SK-N-SH (cell line): ENCODE measurements at regions not wholly inside any gene's neighbourhood (a gene's known extent, or its start where the extent isn't known, plus 50 kb on each side); places are given as distances from the start of the nearest gene placed in this dataset.

Experiments
- CTCF ChIA-PET: fragments of 300-600, 350-600 bp; formaldehyde crosslinking; extraction: SDS; loops from one replicate; lab custom pipeline; 2021; lab: Yijun Ruan, JAX
- POLR2A ChIA-PET: fragments of 350-600 bp; sonication (Branson Sonifier 250); formaldehyde crosslinking; extraction: SDS; loops from one replicate; lab custom pipeline; 2020; ENCODE audit warnings: antibody characterized with exemption, inconsistent platforms; lab: Yijun Ruan, JAX
- DNase-seq: peaks from one replicate; pipeline ENCODE4 v3.0.0; 2012
- H2AFZ ChIP-seq: fragments of 200-600 bp; sonication (generic); 2 replicates; pipeline ENCODE4 v1.8.1; 2016; ENCODE audit warnings: antibody characterized with exemption, mild to moderate bottlenecking, low read depth
- H3F3A ChIP-seq: fragments of 200-600 bp; sonication (generic); replicated peaks from 2 replicates; pipeline ENCODE3; 2016; ENCODE audit warnings: antibody characterized with exemption, mild to moderate bottlenecking; ENCODE audit not compliant: insufficient read depth
- H3K27ac ChIP-seq, 2 experiments: fragments of 200-500 bp in 1 of 2; fragments of 200-600 bp in 1 of 2; sonication (Bioruptor generic) in 1 of 2; sonication (generic), shearing (Covaris generic) in 1 of 2; 2 replicates each; pipeline versions ENCODE4 v1.5.1 to v1.6.1; 2014 to 2016; ENCODE audit warnings: low read depth in 2 of 2, inconsistent platforms in 1 of 2, low read length in 1 of 2, mild to moderate bottlenecking in 1 of 2, mixed read lengths in 1 of 2
- H3K27me3 ChIP-seq: fragments of 200-600 bp; sonication (generic), shearing (Covaris generic); 2 replicates; pipeline ENCODE4 v1.6.1; 2016; ENCODE audit warnings: mixed run types; ENCODE audit not compliant: insufficient read depth
- H3K36me3 ChIP-seq, 2 experiments: fragments of 200-500 bp in 1 of 2; fragments of 200-600 bp in 1 of 2; sonication (Bioruptor generic) in 1 of 2; sonication (generic) in 1 of 2; replicated peaks in 1 of 2; 2 replicates each; pipeline versions ENCODE3 to v1.5.1; 2014 to 2016; ENCODE audit warnings: low read length in 1 of 2, mild to moderate bottlenecking in 1 of 2; ENCODE audit not compliant: insufficient read depth in 2 of 2, control insufficient read depth in 1 of 2
- H3K4me1 ChIP-seq, 2 experiments: fragments of 200-500 bp in 1 of 2; fragments of 200-600 bp in 1 of 2; sonication (Bioruptor generic) in 1 of 2; sonication (generic), shearing (Covaris generic) in 1 of 2; 2 replicates each; pipeline versions ENCODE4 v1.5.1 to v1.6.1; 2014 to 2016; ENCODE audit warnings: low read depth in 1 of 2, low read length in 1 of 2, mixed run types in 1 of 2; ENCODE audit not compliant: insufficient read depth in 2 of 2, control insufficient read depth in 1 of 2
- H3K4me2 ChIP-seq: fragments of 200-600 bp; sonication (generic), shearing (Covaris generic); 2 replicates; pipeline ENCODE4 v1.6.1; 2017; ENCODE audit warnings: mixed run types
- H3K4me3 ChIP-seq, 2 experiments: fragments of 200-500 bp in 1 of 2; fragments of 200-600 bp in 1 of 2; sonication (Bioruptor generic) in 1 of 2; sonication (generic), shearing (Covaris generic) in 1 of 2; 2 replicates each; pipeline versions ENCODE4 v1.5.1 to v1.8.1; 2014 to 2016; ENCODE audit warnings: low read depth in 2 of 2, inconsistent platforms in 1 of 2, low read length in 1 of 2, mild to moderate bottlenecking in 1 of 2, mixed read lengths in 1 of 2, moderate library complexity in 1 of 2
- H3K79me2 ChIP-seq: fragments of 200-600 bp; sonication (generic); 2 replicates; pipeline ENCODE4 v1.8.1; 2017; ENCODE audit warnings: mild to moderate bottlenecking; ENCODE audit not compliant: insufficient read depth
- H3K9ac ChIP-seq: fragments of 200-600 bp; sonication (generic); 2 replicates; pipeline ENCODE4 v1.6.1; 2017; ENCODE audit warnings: mixed run types
- H3K9me2 ChIP-seq: fragments of 200-600 bp; sonication (generic); 2 replicates; pipeline ENCODE4 v1.6.1; 2017; ENCODE audit warnings: mixed run types
- H3K9me3 ChIP-seq: fragments of 200-600 bp; sonication (generic); 2 replicates; pipeline ENCODE4 v1.6.1; 2017; ENCODE audit warnings: mixed run types, mild to moderate bottlenecking, moderate library complexity
- H4K20me1 ChIP-seq: fragments of 200-600 bp; sonication (generic); 2 replicates; pipeline ENCODE4 v1.6.1; 2017; ENCODE audit warnings: mild to moderate bottlenecking, mixed run types; ENCODE audit not compliant: insufficient read depth
- ELF1 ChIP-seq: IDR thresholded peaks from 2 replicates; pipeline ENCODE4 v1.4.0; 2012
- FOXJ3 ChIP-seq: sonication (generic); formaldehyde crosslinking; IDR thresholded peaks from 2 replicates; pipeline ENCODE4 v1.5.1; 2020; ENCODE audit warnings: mild to moderate bottlenecking, missing genetic modification reagents
- FOXM1 ChIP-seq: IDR thresholded peaks from 2 replicates; pipeline ENCODE4 v1.4.0; 2012; ENCODE audit warnings: low read depth, mild to moderate bottlenecking
- GABPA ChIP-seq: IDR thresholded peaks from 2 replicates; pipeline ENCODE4 v1.4.0; 2012; ENCODE audit warnings: low read depth, mild to moderate bottlenecking
- IRF3 ChIP-seq: fragments of 150-350 bp; IDR thresholded peaks from 2 replicates; pipeline ENCODE4 v1.6.1; 2016; ENCODE audit warnings: mild to moderate bottlenecking, low read depth, low read length
- JUND ChIP-seq: IDR thresholded peaks from 2 replicates; pipeline ENCODE4 v1.4.0; 2012
- MEF2A ChIP-seq: IDR thresholded peaks from 2 replicates; pipeline ENCODE4 v1.4.0; 2012; ENCODE audit warnings: low read depth, borderline replicate concordance
- NFIC ChIP-seq: IDR thresholded peaks from 2 replicates; pipeline ENCODE4 v1.4.0; 2012; ENCODE audit warnings: borderline replicate concordance
- NRF1 ChIP-seq: IDR thresholded peaks from 2 replicates; pipeline ENCODE4 v1.6.1; 2012; ENCODE audit warnings: low read depth, mild to moderate bottlenecking, low read length
- PBX3 ChIP-seq: IDR thresholded peaks from 2 replicates; pipeline ENCODE4; 2012
- POLR2AphosphoS5 ChIP-seq: IDR thresholded peaks from 2 replicates; pipeline ENCODE4 v1.6.1; 2012; ENCODE audit warnings: low read depth, low read length
- RCOR1 ChIP-seq: fragments of 150-350 bp; IDR thresholded peaks from 2 replicates; pipeline ENCODE4 v1.6.1; 2017; ENCODE audit warnings: antibody characterized with exemption, low read length
- RXRA ChIP-seq: IDR thresholded peaks from 2 replicates; pipeline ENCODE4 v1.4.0; 2012; ENCODE audit warnings: low read depth, mild to moderate bottlenecking, borderline replicate concordance
- SMC3 ChIP-seq: IDR thresholded peaks from 2 replicates; pipeline ENCODE4 v1.6.1; 2012; ENCODE audit warnings: low read depth, low read length, improper control_type of control experiment
- TAF1 ChIP-seq: IDR thresholded peaks from 2 replicates; pipeline ENCODE4 v1.6.1; 2012; ENCODE audit warnings: low read depth, mild to moderate bottlenecking, low read length, moderate library complexity, borderline replicate concordance
- TCF12 ChIP-seq: IDR thresholded peaks from 2 replicates; pipeline ENCODE4 v1.4.0; 2012
- TEAD4 ChIP-seq: IDR thresholded peaks from 2 replicates; pipeline ENCODE4 v1.4.0; 2012; ENCODE audit warnings: mild to moderate bottlenecking, borderline replicate concordance; ENCODE audit not compliant: insufficient read depth
- YY1 ChIP-seq: IDR thresholded peaks from 2 replicates; pipeline ENCODE4 v1.4.0; 2012; ENCODE audit warnings: low read depth, mild to moderate bottlenecking
- ZBTB33 ChIP-seq: IDR thresholded peaks from 2 replicates; pipeline ENCODE4 v1.4.0; 2012; ENCODE audit warnings: low read depth, borderline replicate concordance
- WGBS: methylation state at CpG from one replicate; pipeline ENCODE4 v1.1.6; 2017; ENCODE audit warnings: low lambda C conversion rate; 5-methylcytosine and 5-hydroxymethylcytosine counted together
- TF ChIP-seq, protein P1 (sequence below): IDR thresholded peaks from 2 replicates; pipeline ENCODE4 v1.4.0; 2012; ENCODE audit warnings: low read depth

DNA sequence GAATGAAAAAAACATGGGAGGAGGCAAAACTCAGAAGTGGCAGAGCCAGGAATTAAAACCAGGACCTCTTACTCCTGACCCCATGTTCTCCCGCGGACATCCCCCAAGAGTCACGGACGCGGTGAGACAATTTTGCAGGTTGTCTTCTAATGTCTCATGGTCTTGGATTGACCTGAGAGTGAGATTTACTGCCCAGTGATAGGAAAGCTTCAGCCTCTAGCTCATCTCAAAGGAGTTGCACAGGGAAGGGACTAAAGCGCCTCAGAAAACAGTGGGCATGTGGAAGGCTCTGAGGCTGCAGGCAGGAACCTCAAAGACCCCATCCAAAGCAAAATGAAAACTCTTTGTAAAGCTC, 197.4 kb downstream of the ADAMTS15 start:
- no peaks in the 10 kb centered on the region for H3K9me2 ChIP-seq
- no peaks in the 10 kb centered on the region for H3K27me3 ChIP-seq
- no peaks in the 10 kb centered on the region for H3K9me3 ChIP-seq
- H3K79me2 ChIP-seq, result no peaks in the 10 kb centered on the region
- no peaks in the 10 kb centered on the region for H4K20me1 ChIP-seq
- H3K27ac ChIP-seq, result peak overlapping the region in 1 of 2 experiments; percentile 57; a peak in 2 of 4 replicates
- peak overlapping the region; percentile 14; the same call in 1 of the 2 replicates for H3K4me2 ChIP-seq
- H3F3A ChIP-seq, result peaks cover 9% of the 10 kb centered on the region
- DNase-seq, result no peak
- no peak overlapping the region for H3K4me3 ChIP-seq
- peaks cover 0 to 14% of the 10 kb centered on the region in 2 experiments; a peak in 2 of 4 replicates for H3K4me1 ChIP-seq
- ChIA-PET POLR2A (no interaction called here), CTCF (interaction anchor here (1.4 kb wide), 1 partner anchor 11 kb away, joined by 3 read pairs; no protein-coding TSS in a partner anchor)
- TF ChIP-seq, protein P1, sequence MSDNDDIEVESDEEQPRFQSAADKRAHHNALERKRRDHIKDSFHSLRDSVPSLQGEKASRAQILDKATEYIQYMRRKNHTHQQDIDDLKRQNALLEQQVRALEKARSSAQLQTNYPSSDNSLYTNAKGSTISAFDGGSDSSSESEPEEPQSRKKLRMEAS, result no peak
- no peak for TF ChIP-seq ELF1
- no peak for TF ChIP-seq TCF12
- no peak for TF ChIP-seq NFIC
- no peak for TF ChIP-seq YY1
- no peak for TF ChIP-seq FOXJ3 (CRISPR knock-in tag)
- TF ChIP-seq RXRA, result no peak
- TF ChIP-seq IRF3, result no peak
- 87% methylated on average over 6 of the region's 6 CpGs for WGBS
- H2AFZ ChIP-seq, result no peak overlapping the region
- H3K9ac ChIP-seq, result no peak overlapping the region
- no peaks in the 10 kb centered on the region for H3K36me3 ChIP-seq

- no peak overlapping the region for H3K9ac ChIP-seq
- POLR2A ChIA-PET, result no interaction called here
- no peaks in the 10 kb centered on the region for H3K9me2 ChIP-seq
- no peak for DNase-seq
- H3K79me2 ChIP-seq, result no peaks in the 10 kb centered on the region
- H2AFZ ChIP-seq, result no peak overlapping the region
- H3K9me3 ChIP-seq, result no peaks in the 10 kb centered on the region
- H3K4me2 ChIP-seq, result peak overlapping the region; percentile 14
- CTCF ChIA-PET, result interaction anchor here (1.4 kb wide), 1 partner anchor 12 kb away, joined by 3 read pairs; no protein-coding TSS in a partner anchor
- H3K4me3 ChIP-seq, result no peak overlapping the region
- H3F3A ChIP-seq, result peaks cover 9% of the 10 kb centered on the region
- no peaks in the 10 kb centered on the region for H4K20me1 ChIP-seq
- H3K36me3 ChIP-seq, result no peaks in the 10 kb centered on the region
- H3K4me1 ChIP-seq, result peaks cover 0 to 14% of the 10 kb centered on the region in 2 experiments; a peak in 2 of 4 replicates
- H3K27me3 ChIP-seq, result no peaks in the 10 kb centered on the region
- TF ChIP-seq SMC3 (no peak), ZBTB33 (no peak), TAF1 (no peak), POLR2AphosphoS5 (no peak), RXRA (no peak), MEF2A (no peak), PBX3 (no peak), JUND (no peak), TEAD4 (no peak), TCF12 (no peak), YY1 (no peak), GABPA (no peak), NRF1 (no peak), FOXM1 (no peak), RCOR1 (no peak)
- H3K27ac ChIP-seq, result peak overlapping the region in 1 of 2 experiments; percentile 57; a peak in 2 of 4 replicates
- 80% methylated on average over 3 of the region's 3 CpGs for WGBS
These were observed 198.4 kb downstream of the ADAMTS15 start for GRCh38 chr11:130646881-130647280.
